GM12878 (cell line): ENCODE measurements at regions not wholly inside any gene's neighbourhood (a gene's known extent, or its start where the extent isn't known, plus 50 kb on each side); places are given as distances from the start of the nearest gene placed in this dataset.

Source experiments
- EED ChIP-seq: sonication (generic); IDR thresholded peaks from 2 replicates; pipeline ENCODE4 v1.6.1; 2016; ENCODE audit warnings: antibody characterized with exemption, low read depth
- GATAD2B ChIP-seq: fragments of 450-650 bp; conservative IDR thresholded peaks from 2 replicates; pipeline ENCODE4 v1.6.1; 2017; ENCODE audit warnings: low read depth, mild to moderate bottlenecking, moderate library complexity
- KAT2A ChIP-seq: conservative IDR thresholded peaks from 2 replicates; pipeline ENCODE4 v1.6.1; 2011; ENCODE audit warnings: low read depth, low read length; ENCODE audit not compliant: control insufficient read depth
- KDM1A ChIP-seq: fragments of 200-600 bp; sonication (generic); IDR thresholded peaks from 2 replicates; pipeline ENCODE4 v1.6.1; 2016; ENCODE audit warnings: borderline replicate concordance
- MYB ChIP-seq: fragments of 150-350 bp; IDR thresholded peaks from 2 replicates; pipeline ENCODE4 v1.6.1; 2014; ENCODE audit warnings: mild to moderate bottlenecking, low read depth, low read length, borderline replicate concordance
- NR2C2 ChIP-seq: IDR thresholded peaks from 2 replicates; pipeline ENCODE4 v1.6.1; 2011; ENCODE audit warnings: borderline replicate concordance, low read depth; ENCODE audit not compliant: control insufficient read depth, insufficient read length
- RAD51 ChIP-seq: fragments of 450-650 bp; IDR thresholded peaks from 2 replicates; pipeline ENCODE4 v1.6.1; 2016; ENCODE audit warnings: moderate library complexity, mild to moderate bottlenecking, inconsistent platforms
- SMARCA5 ChIP-seq: fragments of 450-650 bp; IDR thresholded peaks from 2 replicates; pipeline ENCODE4 v1.6.1; 2017; ENCODE audit warnings: mild to moderate bottlenecking
- SREBF2 ChIP-seq: IDR thresholded peaks from 2 replicates; pipeline ENCODE4 v1.6.1; 2012; ENCODE audit warnings: mild to moderate bottlenecking, low read length
- TCF7 ChIP-seq: IDR thresholded peaks from 2 replicates; pipeline ENCODE4 v1.6.1; 2014; ENCODE audit warnings: antibody characterized with exemption, borderline replicate concordance
- TF ChIP-seq, protein P1 (sequence below): fragments of 450-650 bp; formaldehyde crosslinking; IDR thresholded peaks from 2 replicates; pipeline ENCODE4 v1.5.0; 2022; ENCODE audit warnings: mild to moderate bottlenecking, missing genetic modification characterization
- TF ChIP-seq, protein P2 (sequence below): IDR thresholded peaks from 2 replicates; pipeline ENCODE4 v1.6.1; 2012; ENCODE audit warnings: low read depth, low read length, improper control_type of control experiment

DNA sequence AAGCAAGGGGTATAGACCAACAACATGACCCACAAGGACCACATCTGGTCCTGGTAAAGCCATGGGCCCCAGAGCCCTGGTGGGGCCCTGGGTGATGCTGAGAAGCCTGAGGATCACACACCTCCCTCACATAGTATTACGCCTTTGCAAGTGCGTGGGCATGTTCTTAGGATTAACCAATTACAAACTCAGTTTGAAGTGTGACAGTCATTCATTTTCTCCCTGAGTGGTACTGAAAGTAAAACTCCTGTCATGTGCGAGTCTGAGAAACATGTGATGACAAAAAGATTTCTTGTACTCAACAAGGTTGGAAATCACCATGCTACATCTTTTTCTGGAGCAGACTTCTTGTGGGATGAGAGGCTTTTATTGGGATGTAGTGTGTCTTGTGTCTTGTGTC is 315.3 kb upstream of the DUSP10 start (continued):
- TF ChIP-seq, protein P1, sequence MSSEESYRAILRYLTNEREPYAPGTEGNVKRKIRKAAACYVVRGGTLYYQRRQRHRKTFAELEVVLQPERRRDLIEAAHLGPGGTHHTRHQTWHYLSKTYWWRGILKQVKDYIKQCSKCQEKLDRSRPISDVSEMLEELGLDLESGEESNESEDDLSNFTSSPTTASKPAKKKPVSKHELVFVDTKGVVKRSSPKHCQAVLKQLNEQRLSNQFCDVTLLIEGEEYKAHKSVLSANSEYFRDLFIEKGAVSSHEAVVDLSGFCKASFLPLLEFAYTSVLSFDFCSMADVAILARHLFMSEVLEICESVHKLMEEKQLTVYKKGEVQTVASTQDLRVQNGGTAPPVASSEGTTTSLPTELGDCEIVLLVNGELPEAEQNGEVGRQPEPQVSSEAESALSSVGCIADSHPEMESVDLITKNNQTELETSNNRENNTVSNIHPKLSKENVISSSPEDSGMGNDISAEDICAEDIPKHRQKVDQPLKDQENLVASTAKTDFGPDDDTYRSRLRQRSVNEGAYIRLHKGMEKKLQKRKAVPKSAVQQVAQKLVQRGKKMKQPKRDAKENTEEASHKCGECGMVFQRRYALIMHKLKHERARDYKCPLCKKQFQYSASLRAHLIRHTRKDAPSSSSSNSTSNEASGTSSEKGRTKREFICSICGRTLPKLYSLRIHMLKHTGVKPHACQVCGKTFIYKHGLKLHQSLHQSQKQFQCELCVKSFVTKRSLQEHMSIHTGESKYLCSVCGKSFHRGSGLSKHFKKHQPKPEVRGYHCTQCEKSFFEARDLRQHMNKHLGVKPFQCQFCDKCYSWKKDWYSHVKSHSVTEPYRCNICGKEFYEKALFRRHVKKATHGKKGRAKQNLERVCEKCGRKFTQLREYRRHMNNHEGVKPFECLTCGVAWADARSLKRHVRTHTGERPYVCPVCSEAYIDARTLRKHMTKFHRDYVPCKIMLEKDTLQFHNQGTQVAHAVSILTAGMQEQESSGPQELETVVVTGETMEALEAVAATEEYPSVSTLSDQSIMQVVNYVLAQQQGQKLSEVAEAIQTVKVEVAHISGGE (CRISPR knock-in tag), result no peak
- TF ChIP-seq SMARCA5, result no peak
- no peak for TF ChIP-seq GATAD2B
- TF ChIP-seq SREBF2, result no peak
- TF ChIP-seq MYB, result no peak
- no peak for TF ChIP-seq NR2C2
- TF ChIP-seq, protein P2, sequence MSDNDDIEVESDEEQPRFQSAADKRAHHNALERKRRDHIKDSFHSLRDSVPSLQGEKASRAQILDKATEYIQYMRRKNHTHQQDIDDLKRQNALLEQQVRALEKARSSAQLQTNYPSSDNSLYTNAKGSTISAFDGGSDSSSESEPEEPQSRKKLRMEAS, result no peak
- peak; percentile 80 for TF ChIP-seq RAD51
- TF ChIP-seq KDM1A, result no peak
- TF ChIP-seq TCF7, result no peak
- no peak for TF ChIP-seq EED
- no peak for TF ChIP-seq KAT2A
